Endothelial cell of umbilical vein (primary cell): ENCODE measurements at regions not wholly inside any gene's neighbourhood (a gene's known extent, or its start where the extent isn't known, plus 50 kb on each side); places are given as distances from the start of the nearest gene placed in this dataset.

ENCODE experiments used
- BruUV-seq: library from RNA; stranded (reverse); fragments of 400-500 nt; replicated peaks from 2 replicates; lab custom pipeline; 2021; lab: Mats Ljungman, UMichigan
- CTCF ChIA-PET: fragments of 300-600, 350-600 bp; sonication (Branson Sonifier 250); formaldehyde crosslinking; loops from one replicate; lab custom pipeline; 2021; ENCODE audit warnings: antibody characterized with exemption, inconsistent platforms; lab: Charles Lee
- POLR2A ChIA-PET: fragments of 300-600, 350-600 bp; sonication (Branson Sonifier 250); formaldehyde crosslinking; loops from one replicate; lab custom pipeline; 2021; ENCODE audit warnings: antibody characterized with exemption, inconsistent platforms; lab: Charles Lee
- DNase-seq: peaks from one replicate; pipeline ENCODE4 v3.0.0-alpha.2; 2011; ENCODE audit warnings: low read depth, low spot score
- FAIRE-seq: peaks from 2 replicates; lab custom pipeline; 2011; peaks lifted over from hg19 to GRCh38; lab: Jason Lieb, UNC
- H2AFZ ChIP-seq: 2 replicates; pipeline ENCODE4 v1.6.0; 2012; ENCODE audit warnings: low read depth, low read length, control low read depth, inconsistent platforms
- H3K27ac ChIP-seq: 2 replicates; pipeline ENCODE4 v1.5.1; 2011; ENCODE audit warnings: low read depth, mild to moderate bottlenecking, control low read depth, low read length, moderate library complexity; ENCODE audit not compliant: insufficient read depth
- H3K27me3 ChIP-seq, 2 experiments: 2 replicates each; pipeline versions ENCODE4 v1.6.0 to v1.6.1; 2011; ENCODE audit warnings: low read length in 2 of 2, mixed read lengths in 1 of 2; ENCODE audit not compliant: control insufficient read depth in 2 of 2, insufficient read depth in 2 of 2
- H3K36me3 ChIP-seq, 2 experiments: 2 replicates in 1 of 2; 3 replicates in 1 of 2; pipeline ENCODE4 v1.5.1; 2011; ENCODE audit warnings: low read length in 2 of 2, mild to moderate bottlenecking in 1 of 2, moderate library complexity in 1 of 2; ENCODE audit not compliant: control insufficient read depth in 2 of 2, insufficient read depth in 2 of 2; ENCODE audit errors: extremely low read depth in 1 of 2
- H3K4me1 ChIP-seq: 3 replicates; pipeline ENCODE4 v1.5.1; 2011; ENCODE audit warnings: mild to moderate bottlenecking, low read length; ENCODE audit not compliant: control insufficient read depth, insufficient read depth; ENCODE audit errors: extremely low read depth
- H3K4me2 ChIP-seq: 2 replicates; pipeline ENCODE4 v1.6.1; 2011; ENCODE audit warnings: low read length, control low read depth, mixed read lengths; ENCODE audit not compliant: insufficient read depth
- H3K4me3 ChIP-seq, 3 experiments: fragments of 200-600 bp in 1 of 3; sonication (generic), shearing (Covaris generic) in 1 of 3; replicated peaks in 1 of 3; 2 replicates each; pipeline ENCODE4 v1.5.1; 2011 to 2016; ENCODE audit warnings: control low read depth in 3 of 3, low read length in 3 of 3, mild to moderate bottlenecking in 2 of 3, inconsistent platforms in 1 of 3, low read depth in 1 of 3, moderate library complexity in 1 of 3; ENCODE audit not compliant: insufficient read depth in 1 of 3
- H3K79me2 ChIP-seq: 2 replicates; pipeline ENCODE4 v1.6.0; 2012; ENCODE audit warnings: low read length, inconsistent platforms; ENCODE audit not compliant: control insufficient read depth, insufficient read depth
- H3K9ac ChIP-seq: replicated peaks from 2 replicates; pipeline ENCODE3; 2011; ENCODE audit warnings: low read length, control low read depth; ENCODE audit not compliant: insufficient read depth; ENCODE audit errors: extremely low read depth
- H3K9me1 ChIP-seq: replicated peaks from 3 replicates; pipeline ENCODE4 v1.6.0; 2011; ENCODE audit warnings: mild to moderate bottlenecking, low read length; ENCODE audit not compliant: control insufficient read depth, insufficient read depth; ENCODE audit errors: extremely low read depth
- H3K9me3 ChIP-seq: replicated peaks from 2 replicates; pipeline ENCODE4 v1.5.1; 2012; ENCODE audit warnings: low read length, inconsistent platforms; ENCODE audit not compliant: control insufficient read depth, insufficient read depth
- H4K20me1 ChIP-seq: replicated peaks from 2 replicates; pipeline ENCODE3; 2011; ENCODE audit warnings: mild to moderate bottlenecking, low read length; ENCODE audit not compliant: control insufficient read depth, insufficient read depth; ENCODE audit errors: extremely low read depth
- CTCF ChIP-seq, 2 donors: IDR thresholded peaks; 1 replicate in 1 of 2; 2 replicates in 1 of 2; pipeline ENCODE4 v1.5.1; 2011; ENCODE audit warnings: low read length in 2 of 2, mild to moderate bottlenecking in 2 of 2, moderate library complexity in 2 of 2, control low read depth in 1 of 2, inconsistent platforms in 1 of 2, low read depth in 1 of 2; ENCODE audit not compliant: insufficient read depth in 1 of 2; ENCODE audit errors: extremely low read depth in 1 of 2
- EZH2 ChIP-seq: IDR thresholded peaks from 2 replicates; pipeline ENCODE4 v1.6.1; 2012; ENCODE audit warnings: borderline replicate concordance, low read depth, mild to moderate bottlenecking, moderate library complexity, low read length, inconsistent platforms; ENCODE audit not compliant: severe bottlenecking
- FOS ChIP-seq: IDR thresholded peaks from 2 replicates; pipeline ENCODE4 v1.6.1; 2011; ENCODE audit warnings: mild to moderate bottlenecking, low read length, moderate library complexity, borderline replicate concordance; ENCODE audit not compliant: insufficient read depth
- GATA2 ChIP-seq: IDR thresholded peaks from 2 replicates; pipeline ENCODE4 v1.7.0; 2011; ENCODE audit warnings: low read depth, mild to moderate bottlenecking, moderate library complexity, mixed read lengths, low read length; ENCODE audit not compliant: insufficient read length, insufficient read depth
- JUN ChIP-seq: IDR thresholded peaks from 2 replicates; pipeline ENCODE4 v1.6.1; 2011; ENCODE audit warnings: borderline replicate concordance, low read depth; ENCODE audit not compliant: insufficient read length, insufficient read depth
- MAX ChIP-seq: IDR thresholded peaks from 2 replicates; pipeline ENCODE4 v1.6.1; 2011; ENCODE audit not compliant: insufficient read depth, insufficient read length
- MYC ChIP-seq: IDR thresholded peaks from one replicate; pipeline ENCODE4 v1.6.1; 2011; ENCODE audit warnings: mild to moderate bottlenecking, low read depth, low read length
- POLR2A ChIP-seq: IDR thresholded peaks from 2 replicates; pipeline ENCODE4 v1.6.1; 2012; ENCODE audit warnings: low read depth, mild to moderate bottlenecking, control low read depth, low read length
- POLR2AphosphoS5 ChIP-seq: IDR thresholded peaks from 2 replicates; pipeline ENCODE4 v1.6.1; 2012; ENCODE audit warnings: low read depth, mild to moderate bottlenecking, control low read depth, low read length, moderate library complexity; ENCODE audit not compliant: insufficient read depth
- dilution Hi-C: fragments of 300-500 bp; cut with MboI; formaldehyde crosslinking; loops from one replicate; pipeline ENCODE4 v1.15.0; 2019; ENCODE audit warnings: low sequenced_read_pairs; ENCODE audit not compliant: extremely low pct_ligation_motif_present
- intact Hi-C: fragments of 100-400 bp; cut with micrococcal nuclease; formaldehyde crosslinking; loops from one replicate; pipeline ENCODE4 v1.10.0; 2022

GRCh38 chr6:163811317-163811716 lies 396.8 kb downstream of the QKI start:
- Histone ChIP-seq H4K20me1 (no peaks in the 10 kb centered on the region), H3K27ac (no peak overlapping the region), H3K4me3 (no peak overlapping the region), H3K4me2 (no peak overlapping the region), H2AFZ (no peak overlapping the region), H3K27me3 (no peaks in the 10 kb centered on the region), H3K9ac (no peak overlapping the region), H3K36me3 (no peaks in the 10 kb centered on the region), H3K4me1 (no peaks in the 10 kb centered on the region), H3K79me2 (no peaks in the 10 kb centered on the region), H3K9me3 (no peaks in the 10 kb centered on the region), H3K9me1 (no peaks in the 10 kb centered on the region)
- BruUV-seq: no TSS peak
- TF ChIP-seq MAX (no peak), CTCF (IDR thresholded peaks at IDR 0.05; ENCODE audit: extremely low read depth in 1 of 2, insufficient read depth in 1 of 2, low read depth in 1 of 2, low read length in 2 of 2) (no peak)
- dilution Hi-C loops: no loop called here
- FAIRE-seq (no peak), DNase-seq (no peak)
- intact Hi-C loops: no loop called here
- ChIA-PET POLR2A (no interaction called here), CTCF (no interaction called here)

- Histone ChIP-seq H4K20me1 (no peaks in the 10 kb centered on the region), H3K4me1 (no peaks in the 10 kb centered on the region), H3K79me2 (no peaks in the 10 kb centered on the region), H3K36me3 (no peaks in the 10 kb centered on the region), H3K27me3 (no peaks in the 10 kb centered on the region), H2AFZ (no peak overlapping the region), H3K4me2 (no peak overlapping the region), H3K9ac (no peak overlapping the region), H3K27ac (no peak overlapping the region), H3K9me3 (no peaks in the 10 kb centered on the region), H3K4me3 (no peak overlapping the region), H3K9me1 (no peaks in the 10 kb centered on the region)
- no TSS peak for BruUV-seq
- POLR2A ChIA-PET: no interaction called here
- CTCF ChIA-PET: no interaction called here
- no peak for FAIRE-seq
- intact Hi-C loops: no loop called here
- no peak for TF ChIP-seq JUN
- TF ChIP-seq GATA2: no peak
- no peak for TF ChIP-seq MAX
- no peak for TF ChIP-seq FOS
- TF ChIP-seq POLR2AphosphoS5: no peak
- no peak for TF ChIP-seq MYC
- no peak for TF ChIP-seq CTCF (IDR thresholded peaks at IDR 0.05; ENCODE audit: extremely low read depth in 1 of 2, insufficient read depth in 1 of 2, low read depth in 1 of 2, low read length in 2 of 2)
- no peak for TF ChIP-seq POLR2A
- no peak for TF ChIP-seq EZH2
- dilution Hi-C loops: no loop called here
- DNase-seq: no peak
Measured at GRCh38 chr6:163809364-163809763, 394.8 kb downstream of the QKI start.
